Lower leg skin (tissue), 4 donors: ENCODE measurements at regions not wholly inside any gene's neighbourhood (a gene's known extent, or its start where the extent isn't known, plus 50 kb on each side); places are given as distances from the start of the nearest gene placed in this dataset.

Experiments
- DNase-seq, 2 donors: peaks; one replicate each; pipeline ENCODE4 v3.0.0-alpha.2; 2019; ENCODE audit warnings: low spot score in 2 of 2
- H3K4me3 ChIP-seq: fragments of 200-600 bp; sonication (generic); 2 replicates; pipeline ENCODE4 v1.5.1; 2017; ENCODE audit warnings: mild to moderate bottlenecking, low read depth; ENCODE audit not compliant: poor library complexity, severe bottlenecking
- CTCF ChIP-seq, 3 donors: fragments of 450-650 bp; IDR thresholded peaks; one replicate each; pipeline ENCODE4 v1.5.1; 2016; ENCODE audit warnings: antibody characterized with exemption in 3 of 3, mild to moderate bottlenecking in 3 of 3, moderate library complexity in 2 of 3
- POLR2A ChIP-seq, 2 donors: fragments of 450-650 bp; IDR thresholded peaks; one replicate each; pipeline ENCODE4 v1.6.1; 2016 to 2017; ENCODE audit warnings: antibody characterized with exemption in 2 of 2, mild to moderate bottlenecking in 1 of 2, moderate library complexity in 1 of 2
- WGBS, 2 donors: methylation state at CpG; one replicate each; pipeline ENCODE4 v1.1.5; 2018; 5-methylcytosine and 5-hydroxymethylcytosine counted together
- intact Hi-C: fragments of 100-400 bp; cut with DNase I; formaldehyde crosslinking; loops from one replicate; pipeline ENCODE4 v1.15.0; 2023; ENCODE audit warnings: low total_unique reads

- WGBS, 2 donors = 63 to 64% methylated on average over 1 of the region's 1 CpG
- intact Hi-C loops = no loop called here
- DNase-seq = no peak
- no peak overlapping the region for H3K4me3 ChIP-seq
- TF ChIP-seq CTCF (IDR thresholded peaks at IDR 0.05) (no peak), POLR2A (IDR thresholded peaks at IDR 0.05) (no peak)
Observed at GRCh38 chr6:97412511-97412910, 129.5 kb upstream of the MMS22L start.

- TF ChIP-seq POLR2A (IDR thresholded peaks at IDR 0.05) (no peak), CTCF (IDR thresholded peaks at IDR 0.05) (no peak)
- H3K4me3 ChIP-seq = no peak overlapping the region
- intact Hi-C loops = no loop called here
- no peak for DNase-seq
- 56 to 71% methylated on average over 1 of the region's 1 CpG for WGBS, 2 donors
Observed at GRCh38 chr6:97422171-97422570, 139.2 kb upstream of the MMS22L start.

GRCh38 chr6:97423190-97423589 is 140.2 kb upstream of the MMS22L start:
- intact Hi-C loops = no loop called here

GRCh38 chr6:97427648-97428047 is 144.6 kb upstream of the MMS22L start:
- TF ChIP-seq POLR2A (IDR thresholded peaks at IDR 0.05) = no peak
- TF ChIP-seq CTCF (IDR thresholded peaks at IDR 0.05) = no peak
- DNase-seq = no peak
- no peak overlapping the region for H3K4me3 ChIP-seq
- intact Hi-C loops = no loop called here

More at GRCh38 chr6:97423190-97423589, 140.2 kb upstream of the MMS22L start:
- TF ChIP-seq CTCF (IDR thresholded peaks at IDR 0.05) = no peak
- no peak for TF ChIP-seq POLR2A (IDR thresholded peaks at IDR 0.05)
- no peak overlapping the region for H3K4me3 ChIP-seq
- DNase-seq = no peak

GRCh38 chr6:97437087-97437486 is 154.1 kb upstream of the MMS22L start:
- DNase-seq = no peak
- 27 to 28% methylated on average over 3 of the region's 3 CpGs for WGBS, 2 donors

More at GRCh38 chr6:97437087-97437486, 154.1 kb upstream of the MMS22L start:
- TF ChIP-seq POLR2A (IDR thresholded peaks at IDR 0.05) = no peak
- TF ChIP-seq CTCF (IDR thresholded peaks at IDR 0.05) = no peak
- H3K4me3 ChIP-seq = no peak overlapping the region
- intact Hi-C loops = no loop called here
